CD4-positive, alpha-beta T cell treated with Interleukin-17A for 1 hour (primary cell): ENCODE measurements at regions not wholly inside any gene's neighbourhood (a gene's known extent, or its start where the extent isn't known, plus 50 kb on each side); places are given as distances from the start of the nearest gene placed in this dataset.

Experiments
- DNase-seq: peaks from one replicate; pipeline ENCODE4 v3.0.0-alpha.2; 2020

DNA sequence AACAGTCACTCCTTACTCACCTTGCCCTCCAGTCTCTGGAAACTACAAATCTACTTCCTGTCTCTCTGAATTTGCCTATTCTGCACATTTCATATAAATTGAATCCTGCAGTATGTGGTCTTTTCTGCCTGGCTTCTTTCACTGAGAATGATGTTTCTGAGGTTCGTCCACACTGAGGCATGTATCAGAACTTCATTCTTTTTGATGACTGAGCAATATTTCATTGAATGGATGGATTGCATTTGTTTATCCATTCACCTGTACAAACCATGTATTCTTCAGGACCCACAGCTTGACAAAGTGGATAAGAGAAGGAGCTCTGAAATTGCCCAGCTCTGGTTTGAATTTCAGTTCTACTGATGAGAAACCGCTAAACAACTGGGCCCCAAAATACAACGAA, 118.9 kb upstream of the ARRDC4 start:
- no peak for DNase-seq

DNA sequence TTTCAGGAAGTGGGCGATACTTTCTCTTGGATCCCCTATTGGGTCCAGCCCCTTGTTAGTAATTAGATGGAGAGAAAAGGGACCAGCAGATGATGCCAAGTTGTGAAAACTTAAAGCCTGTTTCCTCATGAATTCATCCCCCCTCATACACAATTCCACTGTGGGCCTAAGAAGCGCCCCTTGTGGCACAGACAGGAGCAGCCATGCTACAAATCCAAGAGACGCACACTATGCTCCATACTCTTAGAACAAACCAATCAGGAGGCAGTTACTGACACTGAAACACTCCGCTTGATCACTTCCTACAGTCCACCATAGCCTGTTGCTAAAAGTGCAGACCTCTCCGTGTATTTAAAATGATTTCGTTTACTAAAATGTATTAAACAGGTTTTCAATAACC, 111.3 kb upstream of the ARRDC4 start:
- DNase-seq: no peak

DNA sequence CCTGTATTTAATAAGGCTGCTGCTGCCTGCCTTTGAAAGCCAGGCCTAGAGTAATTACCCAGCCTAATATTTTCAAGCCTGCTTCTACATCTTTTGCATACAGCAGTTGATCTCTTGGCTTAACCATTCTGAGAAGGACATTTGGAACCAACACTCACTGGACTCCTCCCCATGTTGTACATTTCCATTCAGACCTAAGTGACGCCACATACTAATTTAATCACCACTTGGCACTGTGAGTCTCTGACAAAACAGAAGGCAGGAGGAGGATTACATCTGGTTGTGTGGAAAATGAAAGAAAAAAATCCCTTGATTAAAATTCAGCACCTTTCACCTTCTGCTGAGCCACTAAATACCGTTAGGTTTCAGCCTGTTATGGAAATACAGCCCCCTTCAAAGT, 102.2 kb upstream of the ARRDC4 start:
- no peak for DNase-seq

DNA sequence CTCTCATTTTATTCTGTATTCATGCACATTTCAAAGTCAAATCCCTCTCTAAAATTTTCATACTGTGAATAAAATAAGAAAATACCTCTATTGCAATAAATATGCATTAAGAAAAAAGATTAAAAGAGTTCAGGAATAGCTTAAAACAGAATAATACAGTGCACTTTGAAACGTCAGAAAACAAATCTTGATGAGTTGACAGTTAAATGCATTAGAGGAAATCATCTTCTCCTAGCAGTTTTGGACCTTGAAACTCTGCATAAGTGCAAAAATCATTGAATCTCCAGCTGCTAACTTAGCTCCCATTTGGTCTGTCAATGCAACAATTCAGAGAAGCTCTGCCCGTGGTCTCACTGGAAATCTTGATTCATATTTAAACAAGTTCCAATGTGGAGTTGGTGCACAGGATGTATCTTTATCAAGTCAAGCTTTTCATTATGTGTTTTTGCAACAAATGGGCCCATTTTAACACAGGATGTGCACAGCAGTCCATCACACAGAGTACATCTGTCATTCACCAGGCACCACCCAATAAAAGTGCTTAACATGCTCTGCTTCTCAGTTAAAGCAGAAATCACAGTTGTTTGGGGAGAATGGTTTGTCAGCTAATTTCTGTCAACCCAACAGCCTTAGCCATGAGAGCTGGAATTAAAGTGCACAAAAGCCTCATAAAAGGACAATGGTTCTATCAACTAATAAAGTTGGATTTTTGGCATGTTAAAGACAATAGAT, 98.8 kb upstream of the ARRDC4 start:
- no peak for DNase-seq

GRCh38 chr15:97866959-97867358, 93.5 kb upstream of the ARRDC4 start:
- DNase-seq: no peak

GRCh38 chr15:97867870-97868269, 92.6 kb upstream of the ARRDC4 start:
- DNase-seq: no peak

DNA sequence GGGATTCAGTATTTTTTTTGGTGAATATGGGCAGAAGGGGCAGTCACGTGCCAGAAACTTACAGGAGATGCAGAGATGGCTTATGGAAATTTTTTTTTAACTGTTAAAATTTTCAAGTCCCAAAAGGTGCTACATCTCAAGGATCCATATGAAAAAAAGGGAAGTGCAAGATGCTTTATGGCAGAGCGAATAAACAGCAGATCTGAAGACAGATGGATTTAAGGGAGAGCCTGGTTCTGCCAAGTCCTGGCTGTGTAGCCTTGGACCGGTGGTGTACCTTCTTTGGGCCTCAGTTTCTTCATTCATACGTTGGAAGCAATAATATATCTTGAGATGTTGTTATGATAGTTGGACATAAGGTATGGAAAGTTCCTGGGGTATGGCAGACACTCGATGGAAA, 91.5 kb upstream of the ARRDC4 start:
- no peak for DNase-seq

DNA sequence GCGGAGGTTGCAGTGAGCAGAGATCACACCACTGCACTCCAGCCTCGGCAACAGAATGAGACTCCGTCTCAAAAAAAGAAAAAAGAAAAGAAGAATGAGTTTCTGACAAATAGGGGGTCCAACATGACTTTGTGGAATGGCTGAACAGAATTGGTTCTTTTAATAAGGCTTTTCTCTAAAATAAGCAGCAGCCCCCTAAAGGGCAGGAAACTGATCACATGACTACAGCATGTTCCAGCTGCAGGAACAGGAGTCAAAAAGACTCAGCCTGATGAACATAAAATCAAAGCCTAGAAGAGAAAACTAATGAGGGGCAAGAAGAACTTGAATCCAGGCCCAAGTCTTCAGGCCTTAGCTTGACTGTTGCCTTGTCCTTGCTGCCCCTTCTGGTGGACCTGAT, 89.7 kb upstream of the ARRDC4 start:
- DNase-seq: no peak

DNA sequence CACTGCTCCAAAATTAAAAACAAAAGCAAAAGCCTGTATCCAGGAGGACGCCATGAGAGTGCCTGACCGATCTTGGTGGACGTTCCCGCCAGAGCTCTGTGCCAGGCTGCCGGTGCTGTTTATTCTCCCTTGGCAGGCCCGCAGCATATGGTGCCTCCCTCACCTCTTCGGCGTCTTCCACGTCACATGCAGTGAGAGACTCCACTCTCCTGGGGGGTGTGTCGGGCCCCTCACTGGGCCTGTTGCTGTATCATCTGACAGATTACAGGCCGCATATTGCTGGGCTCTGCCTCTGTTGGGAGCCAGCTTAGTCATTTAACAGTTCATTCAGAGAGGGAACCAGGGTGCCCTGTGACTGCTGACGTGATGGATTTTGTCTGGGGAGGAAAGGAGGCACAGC, 86.4 kb upstream of the ARRDC4 start:
- no peak for DNase-seq

DNA sequence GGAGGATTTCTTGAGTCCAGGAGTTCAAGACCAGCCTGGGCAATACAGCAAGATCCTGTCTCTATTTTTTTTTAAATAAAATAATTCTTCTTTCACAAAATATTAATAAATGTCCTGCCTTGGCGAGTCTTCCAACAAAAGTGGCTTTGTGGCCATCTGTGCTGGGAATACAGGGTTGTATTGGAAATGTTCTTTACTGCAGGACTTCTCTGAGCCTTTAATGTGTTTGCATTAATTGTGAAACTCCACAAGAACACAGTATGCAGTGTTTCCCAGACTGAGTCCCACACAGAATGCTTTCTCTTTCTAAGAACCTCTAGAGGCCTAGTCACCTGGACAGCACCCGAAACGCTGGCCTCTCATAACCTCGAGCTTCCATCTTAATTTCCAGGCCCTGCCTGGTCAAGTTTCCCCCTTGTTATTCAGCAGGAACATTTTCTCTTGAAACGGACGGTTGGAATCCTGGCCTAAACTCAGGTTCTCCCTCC, 85.4 kb upstream of the ARRDC4 start:
- DNase-seq: no peak

DNA sequence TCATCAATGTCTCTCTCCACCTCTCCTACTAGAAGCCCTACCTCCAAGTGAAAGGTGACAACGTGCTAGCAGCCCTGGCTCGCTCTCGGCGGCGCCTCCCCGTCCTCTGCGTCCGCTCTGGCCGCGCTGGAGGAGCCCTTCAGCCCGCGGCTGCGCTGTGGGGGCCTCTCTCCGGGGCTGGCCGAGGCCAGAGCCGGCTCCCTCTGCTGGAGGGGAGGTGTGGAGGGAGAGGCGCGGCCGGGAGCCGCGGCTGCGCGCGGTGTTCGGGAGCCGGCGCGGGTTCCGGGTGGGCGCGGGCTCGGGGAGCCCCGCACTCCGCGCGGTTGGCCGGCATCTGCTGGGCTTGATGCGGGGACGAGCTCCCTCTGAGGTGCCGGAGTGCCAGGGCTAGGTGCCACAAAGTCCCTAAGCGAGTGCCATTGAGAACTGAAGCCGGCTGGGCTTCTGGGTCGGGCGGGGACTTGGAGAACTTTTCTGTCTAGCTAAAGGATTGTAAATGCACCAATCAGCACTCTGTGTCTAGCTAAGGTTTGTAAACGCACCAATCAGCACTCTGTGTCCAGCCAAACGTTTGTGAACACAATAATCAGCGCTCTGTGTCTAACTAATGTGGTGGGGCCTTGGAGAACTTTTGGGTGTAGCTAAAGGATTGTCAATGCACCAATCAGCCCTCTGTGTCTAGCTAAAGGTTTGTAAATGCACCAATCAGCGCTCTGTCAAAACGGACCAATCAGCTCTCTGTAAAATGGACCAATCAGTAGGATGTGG, 84.8 kb upstream of the ARRDC4 start:
- no peak for DNase-seq

- no peak for DNase-seq
Observed at GRCh38 chr15:97876281-97876675, 84.2 kb upstream of the ARRDC4 start.

GRCh38 chr15:97881346-97881965, 79.0 kb upstream of the ARRDC4 start:
- no peak for DNase-seq

- DNase-seq: no peak
Observed at GRCh38 chr15:97884513-97885131, 75.9 kb upstream of the ARRDC4 start.

DNA sequence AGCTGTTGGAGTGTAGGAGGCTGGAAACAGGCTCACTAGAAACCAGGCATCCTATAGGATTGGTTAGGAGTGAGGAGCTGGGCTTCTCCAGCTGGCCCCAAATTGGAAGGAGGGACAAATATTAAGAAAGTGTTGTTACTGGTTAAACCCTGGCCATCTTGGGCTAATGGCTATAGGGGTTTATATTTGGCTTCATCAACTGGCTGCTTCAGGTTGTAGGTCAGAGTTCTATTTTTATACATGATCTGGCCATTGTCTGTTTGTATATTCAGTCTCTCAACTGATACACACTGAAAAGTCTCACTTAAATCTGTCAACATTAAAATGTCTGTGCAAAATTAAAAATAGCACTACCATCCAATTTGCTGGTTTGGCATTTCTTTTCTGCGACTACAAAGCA, 70.2 kb upstream of the ARRDC4 start:
- no peak for DNase-seq

DNA sequence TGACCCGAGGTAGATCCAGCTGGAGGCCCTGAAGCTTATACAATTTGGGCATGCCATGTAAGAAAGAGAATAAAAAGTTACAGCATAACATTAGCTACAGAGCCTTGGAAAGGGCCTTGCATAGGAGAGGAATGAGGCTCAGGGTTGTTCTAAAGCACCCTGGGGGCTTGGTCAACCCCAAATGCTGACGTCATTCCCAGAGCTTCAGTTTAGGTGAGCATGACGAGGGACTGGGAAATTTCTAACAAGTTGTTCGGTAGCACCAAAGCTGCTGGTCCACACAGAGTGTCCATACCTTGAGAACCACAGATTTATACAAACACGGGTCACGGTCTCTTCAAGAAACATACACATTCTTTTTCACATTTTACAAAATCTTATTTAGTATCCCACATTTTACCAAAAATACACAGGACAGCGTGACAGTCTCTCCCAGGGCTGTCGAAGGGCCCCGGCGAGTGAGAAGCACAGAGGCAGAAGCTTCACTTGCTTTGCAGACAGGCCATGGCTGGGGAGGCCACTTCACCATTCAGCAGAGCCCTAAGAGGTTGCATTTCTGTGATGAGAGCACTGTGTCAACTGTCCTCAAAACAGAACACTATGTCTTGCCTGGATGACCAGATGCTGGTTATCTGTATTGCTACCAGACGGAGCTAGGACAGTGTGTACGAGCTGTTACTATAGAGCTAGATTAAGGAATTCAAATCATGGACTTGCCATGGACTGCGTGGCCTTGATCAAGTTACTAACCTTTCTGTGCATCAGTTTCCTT, 68.2 kb upstream of the ARRDC4 start:
- DNase-seq: no peak

DNA sequence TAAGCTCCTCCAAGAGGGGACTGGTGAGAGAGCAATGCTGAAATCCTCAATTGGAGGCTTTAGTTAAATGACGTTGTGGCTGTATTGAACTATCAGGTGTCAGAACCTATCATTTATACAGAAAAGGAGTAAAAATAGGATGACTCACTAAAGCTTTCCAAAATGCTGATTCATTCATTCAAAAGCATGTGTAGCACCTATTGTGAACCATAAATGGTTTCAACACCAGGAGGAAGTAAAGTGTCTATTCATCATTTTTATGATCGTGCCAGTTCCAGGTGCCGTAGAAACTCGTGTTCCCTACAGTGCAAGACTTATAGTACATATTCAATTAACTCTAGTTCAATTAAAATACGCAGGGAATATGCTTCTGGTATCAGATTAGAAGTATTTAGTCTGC, 66.5 kb upstream of the ARRDC4 start:
- DNase-seq: no peak

DNA sequence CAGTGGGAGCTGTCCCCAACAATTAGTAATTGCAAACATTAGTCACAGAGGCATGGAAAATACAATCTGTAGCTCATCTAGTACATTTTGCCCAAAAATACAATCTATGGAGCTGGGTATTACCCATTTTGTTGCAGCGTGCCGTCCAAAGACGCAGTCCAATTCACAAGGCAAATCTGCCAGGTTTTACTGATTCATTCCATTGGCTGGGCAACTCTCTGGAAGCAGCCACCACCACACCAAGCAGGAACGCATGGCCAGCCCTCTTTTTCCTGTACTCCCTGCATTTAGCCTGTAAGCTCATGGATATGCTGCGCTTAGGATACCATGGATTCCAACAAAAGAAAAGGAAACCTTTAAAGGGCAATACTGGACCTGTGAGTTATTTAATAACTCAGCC, 60.5 kb upstream of the ARRDC4 start:
- no peak for DNase-seq

DNA sequence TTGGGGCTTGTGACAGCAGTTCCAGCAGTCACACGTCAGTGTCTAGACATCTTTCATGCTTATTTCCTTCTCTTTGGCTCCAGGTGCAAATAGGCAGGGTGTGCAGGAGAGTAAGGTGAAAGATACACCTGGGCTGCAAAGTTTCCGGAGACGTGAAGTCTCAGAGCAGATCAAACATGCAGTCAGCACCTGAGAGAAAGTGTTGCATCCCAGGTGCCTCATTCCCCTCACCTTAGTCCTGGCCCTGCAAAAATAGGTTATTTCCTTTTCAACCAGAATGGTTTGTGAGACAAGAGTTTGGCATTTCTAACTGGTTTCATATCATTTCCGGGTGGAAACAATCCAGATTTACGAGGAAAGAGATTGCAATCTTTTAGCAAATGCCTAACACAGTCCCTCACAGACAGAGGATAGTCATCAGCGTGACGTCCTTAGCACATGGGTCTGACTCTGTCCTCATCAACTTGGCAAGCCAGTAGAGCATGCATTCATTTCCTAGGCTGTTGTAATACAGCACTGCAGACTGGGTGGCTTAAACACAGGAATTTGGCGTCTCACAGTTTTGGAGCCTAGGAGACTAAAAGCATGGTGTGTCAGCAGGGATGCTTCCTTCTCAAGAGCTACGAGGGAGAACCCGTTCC, 58.2 kb upstream of the ARRDC4 start:
- DNase-seq: no peak

DNA sequence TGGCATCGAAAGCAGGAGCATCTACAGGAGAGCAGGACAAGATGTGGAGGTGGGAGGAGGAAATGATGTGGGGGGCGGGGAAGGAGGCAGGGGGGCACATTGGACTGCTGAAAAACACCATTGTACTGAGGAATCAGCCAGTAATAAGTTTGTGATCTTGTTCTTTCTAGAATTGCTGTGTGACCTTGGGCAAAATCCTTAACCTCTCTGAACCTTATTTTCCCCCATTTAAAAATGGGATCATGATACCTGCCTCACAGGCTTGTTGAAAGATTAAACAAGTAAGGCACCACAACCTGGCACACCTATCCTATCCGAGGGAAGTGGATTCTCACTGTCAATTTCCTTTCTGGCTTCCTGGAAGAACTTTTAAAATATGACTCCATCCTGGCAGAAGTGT, 56.9 kb upstream of the ARRDC4 start:
- no peak for DNase-seq

- DNase-seq: no peak
Observed at GRCh38 chr15:97903971-97904572, 56.4 kb upstream of the ARRDC4 start.
